ENCODE measurements at regions not wholly inside any gene's neighbourhood (a gene's known extent, or its start where the extent isn't known, plus 50 kb on each side); places are given as distances from the start of the nearest gene placed in this dataset.

GRCh38 chr7:136055266-136055665, 78.1 kb upstream of the MTPN start:
- no TSS peak for BruUV-seq (replicated peaks)
- dilution Hi-C loops (cut with MboI; ENCODE audit: extremely low pct_ligation_motif_present, low sequenced_read_pairs) (no loop called here), intact Hi-C loops (cut with micrococcal nuclease) (no loop called here)
- H3K9me1 ChIP-seq (replicated peaks; ENCODE audit: control insufficient read depth, extremely low read depth, insufficient read depth, low read length), result no peaks in the 10 kb centered on the region
- TF ChIP-seq CTCF (IDR thresholded peaks at IDR 0.05; ENCODE audit: extremely low read depth in 1 of 2, insufficient read depth in 1 of 2, low read depth in 1 of 2, low read length in 2 of 2) (no peak), POLR2AphosphoS5 (IDR thresholded peaks at IDR 0.05; ENCODE audit: insufficient read depth, low read depth, low read length) (no peak), FOS (IDR thresholded peaks at IDR 0.05; ENCODE audit: borderline replicate concordance, insufficient read depth, low read length) (no peak), POLR2A (IDR thresholded peaks at IDR 0.05; ENCODE audit: low read depth, low read length) (no peak), MYC (IDR thresholded peaks at IDR 0.05; ENCODE audit: low read depth, low read length) (no peak), GATA2 (IDR thresholded peaks at IDR 0.05; ENCODE audit: insufficient read depth, insufficient read length, low read depth, low read length) (no peak), MAX (IDR thresholded peaks at IDR 0.05; ENCODE audit: insufficient read depth, insufficient read length) (no peak), EZH2 (IDR thresholded peaks at IDR 0.05; ENCODE audit: borderline replicate concordance, low read depth, low read length, severe bottlenecking) (no peak), JUN (IDR thresholded peaks at IDR 0.05; ENCODE audit: borderline replicate concordance, insufficient read depth, insufficient read length, low read depth) (no peak)
- H3K27ac ChIP-seq (ENCODE audit: insufficient read depth, low read depth, low read length), result no peak overlapping the region
- FAIRE-seq (no peak), DNase-seq (ENCODE audit: low read depth, low spot score) (no peak)
- no peaks in the 10 kb centered on the region for H4K20me1 ChIP-seq (replicated peaks; ENCODE audit: control insufficient read depth, extremely low read depth, insufficient read depth, low read length)
- H3K9me3 ChIP-seq (replicated peaks; ENCODE audit: control insufficient read depth, insufficient read depth, low read length), result no peaks in the 10 kb centered on the region
- H3K27me3 ChIP-seq (ENCODE audit: control insufficient read depth in 2 of 2, insufficient read depth in 2 of 2, low read length in 2 of 2), result no peaks in the 10 kb centered on the region
- no peak overlapping the region for H3K9ac ChIP-seq (replicated peaks; ENCODE audit: extremely low read depth, insufficient read depth, low read length)
- no peaks in the 10 kb centered on the region for H3K4me1 ChIP-seq (ENCODE audit: control insufficient read depth, extremely low read depth, insufficient read depth, low read length)
- H3K4me3 ChIP-seq (replicated peaks in 1 of 3; ENCODE audit: insufficient read depth in 1 of 3, low read depth in 1 of 3, low read length in 3 of 3), result no peak overlapping the region
- POLR2A ChIA-PET, result no interaction called here
- H3K79me2 ChIP-seq (ENCODE audit: control insufficient read depth, insufficient read depth, low read length), result no peaks in the 10 kb centered on the region
- no peak overlapping the region for H3K4me2 ChIP-seq (ENCODE audit: insufficient read depth, low read length)
- no peak overlapping the region for H2AFZ ChIP-seq (ENCODE audit: low read depth, low read length)
- CTCF ChIA-PET, result no interaction called here
- no peaks in the 10 kb centered on the region for H3K36me3 ChIP-seq (ENCODE audit: control insufficient read depth in 2 of 2, extremely low read depth in 1 of 2, insufficient read depth in 2 of 2, low read length in 2 of 2)

Measured in endothelial cell of umbilical vein (primary cell).